ENCODE measurements at regions not wholly inside any gene's neighbourhood (a gene's known extent, or its start where the extent isn't known, plus 50 kb on each side); places are given as distances from the start of the nearest gene placed in this dataset.

GRCh38 chr4:176898791-176899190, 106.1 kb upstream of the VEGFC start:
- TF ChIP-seq POLR2A (IDR thresholded peaks at IDR 0.05; ENCODE audit: extremely low read depth, insufficient read length) (no peak), CTCF (IDR thresholded peaks at IDR 0.05; ENCODE audit: low read depth, low read length) (no peak)

Measured in NB4 (cell line).